ENCODE measurements at regions not wholly inside any gene's neighbourhood (a gene's known extent, or its start where the extent isn't known, plus 50 kb on each side); places are given as distances from the start of the nearest gene placed in this dataset.

DNA sequence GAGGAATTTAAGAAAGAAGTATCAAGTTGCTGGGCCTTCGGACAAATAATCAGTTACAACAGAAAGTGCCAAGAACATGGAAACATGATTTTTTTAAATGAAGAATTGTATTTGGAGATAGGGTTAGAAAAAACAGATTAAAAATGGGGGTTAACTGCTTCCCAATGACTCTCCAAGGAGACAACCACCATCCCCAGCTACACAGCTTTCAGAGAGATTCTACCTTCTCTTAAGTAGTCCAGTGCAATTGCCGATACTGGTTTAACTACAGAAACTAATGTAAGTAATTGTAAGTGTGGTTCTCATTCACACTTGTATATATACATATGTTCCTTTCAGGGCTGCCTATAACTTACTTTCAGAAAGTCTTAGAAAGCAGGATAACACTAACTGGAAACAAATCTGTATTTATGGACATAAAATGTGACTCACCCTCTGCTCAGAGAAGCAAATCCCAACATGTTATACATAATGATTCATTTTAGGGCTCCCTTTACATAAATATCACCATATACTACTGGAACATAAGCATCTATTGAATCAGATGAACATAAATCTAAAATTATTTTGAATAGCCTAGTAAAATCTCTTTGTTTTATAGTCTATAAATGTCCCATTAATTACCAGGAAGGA lies 248.9 kb upstream of the UGT8 start:
- DNase-seq (ENCODE audit: low read depth), result no peak
- TF ChIP-seq, protein P1, sequence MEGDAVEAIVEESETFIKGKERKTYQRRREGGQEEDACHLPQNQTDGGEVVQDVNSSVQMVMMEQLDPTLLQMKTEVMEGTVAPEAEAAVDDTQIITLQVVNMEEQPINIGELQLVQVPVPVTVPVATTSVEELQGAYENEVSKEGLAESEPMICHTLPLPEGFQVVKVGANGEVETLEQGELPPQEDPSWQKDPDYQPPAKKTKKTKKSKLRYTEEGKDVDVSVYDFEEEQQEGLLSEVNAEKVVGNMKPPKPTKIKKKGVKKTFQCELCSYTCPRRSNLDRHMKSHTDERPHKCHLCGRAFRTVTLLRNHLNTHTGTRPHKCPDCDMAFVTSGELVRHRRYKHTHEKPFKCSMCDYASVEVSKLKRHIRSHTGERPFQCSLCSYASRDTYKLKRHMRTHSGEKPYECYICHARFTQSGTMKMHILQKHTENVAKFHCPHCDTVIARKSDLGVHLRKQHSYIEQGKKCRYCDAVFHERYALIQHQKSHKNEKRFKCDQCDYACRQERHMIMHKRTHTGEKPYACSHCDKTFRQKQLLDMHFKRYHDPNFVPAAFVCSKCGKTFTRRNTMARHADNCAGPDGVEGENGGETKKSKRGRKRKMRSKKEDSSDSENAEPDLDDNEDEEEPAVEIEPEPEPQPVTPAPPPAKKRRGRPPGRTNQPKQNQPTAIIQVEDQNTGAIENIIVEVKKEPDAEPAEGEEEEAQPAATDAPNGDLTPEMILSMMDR (IDR thresholded peaks at IDR 0.05; ENCODE audit: low read depth, low read length, missing control alignments), result no peak
- no peak overlapping the region for H3K4me3 ChIP-seq (ENCODE audit: low read depth, low read length)

DNA sequence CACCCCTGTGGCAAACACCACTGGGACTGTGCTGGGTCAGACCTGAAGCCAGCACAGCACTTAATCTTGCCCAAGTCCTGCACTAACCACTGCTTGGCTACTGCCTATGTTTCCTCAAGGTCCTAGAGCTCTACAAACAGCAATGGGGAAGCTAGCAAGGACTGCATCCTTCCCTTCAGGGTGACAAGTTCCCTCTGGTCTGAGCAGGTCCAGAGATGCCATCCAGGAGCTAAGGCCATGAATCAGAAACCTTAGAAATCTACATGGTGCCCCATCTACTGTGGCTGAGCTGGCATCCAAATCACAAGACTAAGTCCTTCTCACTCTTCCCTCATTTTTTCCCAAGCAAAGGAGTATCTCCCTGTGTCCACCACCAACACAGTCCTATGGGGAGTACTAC lies 239.7 kb upstream of the UGT8 start:
- no peak overlapping the region for H3K4me3 ChIP-seq (ENCODE audit: low read depth, low read length)
- TF ChIP-seq, protein P1 (IDR thresholded peaks at IDR 0.05; ENCODE audit: low read depth, low read length, missing control alignments), result no peak
- DNase-seq (ENCODE audit: low read depth), result no peak

DNA sequence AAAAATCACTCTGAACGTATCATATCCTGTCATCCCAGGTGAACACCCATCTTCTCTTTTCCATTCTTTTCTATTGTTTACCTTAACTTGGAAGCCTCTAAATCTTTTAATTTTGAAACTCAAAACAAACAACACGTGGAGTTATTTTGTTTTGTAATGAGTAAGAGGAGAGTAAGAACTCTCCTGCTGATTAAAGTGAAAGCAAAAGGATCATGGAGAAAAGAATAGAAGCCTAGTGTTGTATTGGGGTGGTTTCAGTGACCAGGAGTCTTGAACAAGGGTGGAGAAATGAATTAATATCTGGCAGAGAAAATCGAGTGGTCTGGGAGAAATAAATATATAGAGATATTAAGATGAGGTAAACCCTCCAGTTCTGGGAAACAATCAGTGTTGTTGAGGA lies 237.4 kb upstream of the UGT8 start:
- no peak for DNase-seq (ENCODE audit: low read depth)
- no peak overlapping the region for H3K4me3 ChIP-seq (ENCODE audit: low read depth, low read length)
- TF ChIP-seq, protein P1 (IDR thresholded peaks at IDR 0.05; ENCODE audit: low read depth, low read length, missing control alignments), result no peak

DNA sequence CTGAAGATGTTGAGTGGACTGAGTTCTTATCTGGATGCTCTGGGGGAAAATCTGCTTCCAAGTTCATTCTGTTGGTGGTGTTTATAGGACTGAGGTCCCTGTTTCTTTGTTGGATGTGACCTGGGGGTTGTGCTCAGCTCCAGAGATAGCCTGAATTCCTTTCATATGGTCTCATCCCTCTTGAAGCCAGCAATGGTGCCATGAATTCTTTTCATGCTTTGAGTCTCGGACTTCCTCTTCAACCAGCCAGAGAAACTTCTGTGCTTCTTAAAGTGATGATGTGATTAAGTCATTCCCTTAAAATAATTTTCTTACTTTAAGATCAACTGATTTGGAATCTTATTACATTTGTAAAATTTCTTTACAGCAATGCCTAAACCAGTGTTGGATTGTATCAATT lies 233.8 kb upstream of the UGT8 start:
- no peak for DNase-seq (ENCODE audit: low read depth)
- no peak overlapping the region for H3K4me3 ChIP-seq (ENCODE audit: low read depth, low read length)
- TF ChIP-seq, protein P1 (IDR thresholded peaks at IDR 0.05; ENCODE audit: low read depth, low read length, missing control alignments), result no peak

DNA sequence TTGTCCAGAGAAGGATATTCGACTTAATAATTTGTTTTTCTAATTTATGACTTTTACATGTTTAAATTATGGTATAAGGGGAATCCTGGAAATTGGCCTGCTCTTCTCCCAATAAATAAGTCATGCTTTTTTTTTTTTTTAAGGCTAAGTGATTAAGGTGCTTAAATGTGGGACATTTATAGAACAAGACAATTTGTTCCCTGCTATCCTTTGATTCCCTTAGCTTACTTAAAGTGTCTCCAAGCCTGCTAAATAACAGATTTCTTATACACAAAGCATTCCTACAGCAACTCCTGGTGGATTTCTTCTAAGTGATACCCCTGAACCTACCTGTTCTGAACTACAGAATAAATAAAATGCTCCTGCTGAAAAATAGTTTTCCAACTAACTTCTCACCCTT lies 233.0 kb upstream of the UGT8 start:
- DNase-seq (ENCODE audit: low read depth), result no peak
- TF ChIP-seq, protein P1 (IDR thresholded peaks at IDR 0.05; ENCODE audit: low read depth, low read length, missing control alignments), result no peak
- no peak overlapping the region for H3K4me3 ChIP-seq (ENCODE audit: low read depth, low read length)

DNA sequence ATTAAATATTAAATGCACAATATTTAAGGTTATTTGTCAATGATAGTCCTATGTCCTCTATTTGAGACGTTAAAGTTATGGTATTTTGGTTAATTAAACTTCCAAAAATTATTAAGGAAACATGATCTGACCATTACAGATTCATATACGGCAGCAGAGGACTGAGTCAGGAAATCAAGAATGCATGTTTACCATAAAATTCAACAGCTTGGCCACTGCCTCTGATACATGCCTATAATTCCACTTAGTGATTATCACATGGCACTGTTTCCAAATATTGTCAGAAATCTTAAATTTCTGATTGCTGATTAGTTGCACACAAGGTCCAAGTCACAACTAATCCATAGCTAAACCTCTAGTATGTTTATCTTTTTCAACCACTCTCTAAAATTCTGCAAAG lies 232.2 kb upstream of the UGT8 start:
- TF ChIP-seq, protein P1 (IDR thresholded peaks at IDR 0.05; ENCODE audit: low read depth, low read length, missing control alignments), result no peak
- H3K4me3 ChIP-seq (ENCODE audit: low read depth, low read length), result no peak overlapping the region
- DNase-seq (ENCODE audit: low read depth), result no peak

DNA sequence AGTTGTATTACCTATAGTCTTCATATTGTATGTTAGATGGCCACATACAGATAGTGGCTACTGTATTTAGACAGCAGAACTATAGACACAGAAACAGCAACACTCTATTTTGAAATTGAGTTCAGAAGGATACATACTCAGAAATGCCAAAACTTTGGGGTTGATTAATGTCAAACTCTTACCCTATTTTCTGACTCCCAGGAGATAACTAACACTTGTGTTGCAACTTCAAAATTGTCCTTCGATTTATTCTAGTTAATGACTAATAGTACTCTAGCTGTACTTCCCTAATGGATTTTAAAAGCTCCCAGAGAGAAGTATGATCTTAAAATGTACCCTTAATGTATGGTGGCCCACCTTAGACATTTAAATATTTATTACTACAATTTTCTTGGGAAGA lies 229.9 kb upstream of the UGT8 start:
- no peak for DNase-seq (ENCODE audit: low read depth)
- H3K4me3 ChIP-seq (ENCODE audit: low read depth, low read length), result no peak overlapping the region
- TF ChIP-seq, protein P1 (IDR thresholded peaks at IDR 0.05; ENCODE audit: low read depth, low read length, missing control alignments), result no peak
